Osteocyte (in vitro differentiated cells): ENCODE measurements at regions not wholly inside any gene's neighbourhood (a gene's known extent, or its start where the extent isn't known, plus 50 kb on each side); places are given as distances from the start of the nearest gene placed in this dataset.

Experiments
- DNase-seq: peaks from one replicate; pipeline ENCODE4 v3.0.0; 2021; ENCODE audit warnings: mixed read lengths; ENCODE audit not compliant: unreplicated experiment; ENCODE audit errors: extremely low spot score
- H3K27ac Mint-ChIP-seq: one replicate; pipeline ENCODE4 v1.8.0; 2021; ENCODE audit warnings: mild to moderate bottlenecking, mixed read lengths; ENCODE audit not compliant: unreplicated experiment
- H3K27me3 Mint-ChIP-seq: one replicate; pipeline ENCODE4 v1.8.0; 2021; ENCODE audit warnings: mixed read lengths; ENCODE audit not compliant: unreplicated experiment
- H3K36me3 Mint-ChIP-seq: one replicate; pipeline ENCODE4 v1.8.0; 2021; ENCODE audit warnings: mixed read lengths; ENCODE audit not compliant: unreplicated experiment
- H3K4me1 Mint-ChIP-seq: one replicate; pipeline ENCODE4 v1.8.0; 2021; ENCODE audit warnings: mixed read lengths; ENCODE audit not compliant: unreplicated experiment
- H3K4me3 Mint-ChIP-seq: one replicate; pipeline ENCODE4 v1.8.0; 2021; ENCODE audit warnings: mild to moderate bottlenecking, moderate library complexity, mixed read lengths; ENCODE audit not compliant: unreplicated experiment
- H3K9me3 Mint-ChIP-seq: one replicate; pipeline ENCODE4 v1.8.0; 2021; ENCODE audit warnings: mixed read lengths; ENCODE audit not compliant: unreplicated experiment
- TF ChIP-seq, protein P1 (sequence below): fragments of 200-600 bp; sonication (generic); IDR thresholded peaks from 2 replicates; pipeline ENCODE4 v1.5.0; 2021; ENCODE audit warnings: antibody characterized with exemption, mild to moderate bottlenecking, moderate library complexity

DNA sequence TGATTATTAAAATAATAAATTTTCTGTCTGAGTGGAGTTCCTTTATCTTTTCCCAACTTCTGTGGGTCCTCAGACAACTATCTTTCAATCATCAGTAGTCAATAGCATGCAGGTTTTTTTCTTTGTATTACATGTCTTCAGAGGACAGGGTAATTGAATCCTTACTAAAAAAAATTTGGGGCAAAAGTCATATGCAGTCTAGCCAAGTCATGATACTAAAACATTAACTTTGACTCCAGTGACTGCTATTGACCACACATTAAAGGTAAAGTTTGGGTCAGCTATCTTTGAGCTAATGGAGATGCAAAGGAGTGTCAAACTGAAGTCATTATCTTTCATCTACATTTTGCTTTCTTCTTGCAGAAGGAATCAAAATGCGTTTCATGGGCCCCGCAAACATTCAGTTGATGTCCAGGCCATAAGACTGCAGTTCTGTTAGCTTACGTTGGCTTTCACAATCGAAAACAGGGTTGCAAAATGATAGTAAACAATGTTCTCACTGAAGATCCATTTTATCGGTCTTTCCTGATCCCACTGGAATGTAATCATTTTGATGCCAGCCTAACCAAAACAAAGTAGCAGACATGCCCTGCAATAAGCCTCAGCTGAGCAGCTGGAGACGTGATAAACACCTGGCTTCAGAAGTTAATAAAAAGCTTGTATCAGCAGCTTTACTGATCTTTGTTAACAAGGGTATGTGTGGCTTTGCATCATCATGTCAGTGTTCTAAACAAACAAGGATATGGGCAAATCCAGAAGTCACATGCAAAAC, 186.1 kb upstream of the PRLR start:
- Mint-ChIP-seq H3K4me3 (no peak overlapping the region), H3K4me1 (no peaks in the 10 kb centered on the region), H3K36me3 (no peaks in the 10 kb centered on the region), H3K9me3 (no peaks in the 10 kb centered on the region), H3K27ac (no peak overlapping the region), H3K27me3 (peaks cover 2% of the 10 kb centered on the region)
- DNase-seq: no peak
- TF ChIP-seq, protein P1, sequence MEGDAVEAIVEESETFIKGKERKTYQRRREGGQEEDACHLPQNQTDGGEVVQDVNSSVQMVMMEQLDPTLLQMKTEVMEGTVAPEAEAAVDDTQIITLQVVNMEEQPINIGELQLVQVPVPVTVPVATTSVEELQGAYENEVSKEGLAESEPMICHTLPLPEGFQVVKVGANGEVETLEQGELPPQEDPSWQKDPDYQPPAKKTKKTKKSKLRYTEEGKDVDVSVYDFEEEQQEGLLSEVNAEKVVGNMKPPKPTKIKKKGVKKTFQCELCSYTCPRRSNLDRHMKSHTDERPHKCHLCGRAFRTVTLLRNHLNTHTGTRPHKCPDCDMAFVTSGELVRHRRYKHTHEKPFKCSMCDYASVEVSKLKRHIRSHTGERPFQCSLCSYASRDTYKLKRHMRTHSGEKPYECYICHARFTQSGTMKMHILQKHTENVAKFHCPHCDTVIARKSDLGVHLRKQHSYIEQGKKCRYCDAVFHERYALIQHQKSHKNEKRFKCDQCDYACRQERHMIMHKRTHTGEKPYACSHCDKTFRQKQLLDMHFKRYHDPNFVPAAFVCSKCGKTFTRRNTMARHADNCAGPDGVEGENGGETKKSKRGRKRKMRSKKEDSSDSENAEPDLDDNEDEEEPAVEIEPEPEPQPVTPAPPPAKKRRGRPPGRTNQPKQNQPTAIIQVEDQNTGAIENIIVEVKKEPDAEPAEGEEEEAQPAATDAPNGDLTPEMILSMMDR: no peak

DNA sequence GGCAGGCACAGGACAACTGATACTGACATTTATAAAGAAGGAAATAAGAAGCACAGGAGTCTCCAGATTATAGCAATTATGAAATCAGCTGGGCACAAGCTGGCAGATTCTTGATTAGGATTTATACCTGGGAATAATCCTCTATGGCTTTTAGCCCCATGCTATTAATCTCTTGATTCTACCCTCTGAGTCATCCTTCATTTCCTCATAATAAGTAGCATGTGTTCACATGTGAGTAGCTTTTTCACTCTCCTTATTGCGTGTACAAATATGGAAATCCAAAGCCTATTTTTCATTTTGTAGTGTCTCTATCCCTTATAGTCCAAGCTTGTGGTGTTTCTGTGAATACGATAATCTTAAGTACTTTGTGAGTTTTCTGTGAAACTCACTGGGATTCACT, 185.0 kb upstream of the PRLR start:
- TF ChIP-seq, protein P1: no peak
- Mint-ChIP-seq H3K27me3 (peaks cover 2% of the 10 kb centered on the region), H3K4me1 (no peaks in the 10 kb centered on the region), H3K36me3 (no peaks in the 10 kb centered on the region), H3K4me3 (no peak overlapping the region), H3K9me3 (no peaks in the 10 kb centered on the region), H3K27ac (no peak overlapping the region)
- no peak for DNase-seq

DNA sequence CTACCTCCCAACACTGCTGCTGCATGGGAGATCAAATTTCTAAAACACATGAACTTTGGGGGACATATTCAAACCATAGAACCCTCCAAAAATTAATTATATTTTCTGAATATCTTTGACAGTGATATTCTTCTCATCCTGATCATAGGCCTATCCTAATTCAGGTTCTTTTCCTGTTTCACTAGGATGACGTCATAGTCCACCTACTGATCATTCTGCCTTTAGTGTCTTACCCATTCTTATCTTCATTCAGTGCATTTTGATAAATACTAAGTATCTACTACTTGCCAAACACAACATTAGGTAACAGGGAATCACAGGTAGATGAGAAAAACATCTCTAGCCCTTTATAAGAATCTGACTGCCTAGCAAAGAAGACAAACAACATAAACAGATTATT, 179.1 kb upstream of the PRLR start:
- no peak overlapping the region for H3K4me3 Mint-ChIP-seq
- no peaks in the 10 kb centered on the region for H3K27me3 Mint-ChIP-seq
- H3K27ac Mint-ChIP-seq: no peak overlapping the region
- TF ChIP-seq, protein P1: no peak
- H3K4me1 Mint-ChIP-seq: no peaks in the 10 kb centered on the region
- no peaks in the 10 kb centered on the region for H3K9me3 Mint-ChIP-seq
- no peaks in the 10 kb centered on the region for H3K36me3 Mint-ChIP-seq
- no peak for DNase-seq

DNA sequence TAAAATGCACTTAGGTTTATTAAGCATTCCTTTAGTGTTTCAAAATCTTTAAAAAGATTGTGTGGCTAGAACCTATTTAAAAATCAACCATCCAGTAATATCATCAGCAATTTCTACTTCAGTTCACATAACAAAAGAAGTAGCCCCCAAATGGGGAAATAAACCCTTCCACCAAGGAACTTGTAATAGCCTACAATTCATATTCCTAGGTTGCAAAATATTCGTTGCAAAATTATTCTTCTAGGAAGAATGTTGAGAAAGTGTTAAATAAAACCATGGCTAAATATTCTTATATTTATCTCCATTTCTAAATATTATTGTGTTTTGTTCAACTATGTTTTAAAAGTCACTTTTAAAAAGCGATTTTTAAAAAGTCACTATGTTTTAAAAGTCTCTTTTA, 177.9 kb upstream of the PRLR start:
- Mint-ChIP-seq H3K27ac (no peak overlapping the region), H3K4me3 (no peak overlapping the region), H3K36me3 (no peaks in the 10 kb centered on the region), H3K27me3 (no peaks in the 10 kb centered on the region), H3K4me1 (no peaks in the 10 kb centered on the region), H3K9me3 (no peaks in the 10 kb centered on the region)
- TF ChIP-seq, protein P1: no peak
- no peak for DNase-seq

DNA sequence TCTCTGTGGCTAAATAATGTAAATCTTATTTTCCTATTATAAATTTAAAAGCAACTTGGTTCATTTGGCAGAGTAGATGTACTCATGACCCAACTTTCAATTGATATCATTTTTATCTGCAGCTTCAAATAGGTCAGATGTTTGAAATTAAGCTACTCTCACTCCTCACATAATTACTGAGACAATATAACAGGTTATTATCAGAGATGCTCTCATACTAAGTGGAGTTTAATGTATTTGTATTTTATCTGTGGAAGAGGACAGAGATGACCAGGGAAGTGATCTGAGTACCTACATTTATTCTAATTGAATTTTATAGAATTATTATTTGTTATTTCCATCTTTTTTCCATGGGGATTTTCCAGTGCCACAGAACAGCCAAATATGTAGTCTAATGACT, 177.4 kb upstream of the PRLR start:
- Mint-ChIP-seq H3K27me3 (no peaks in the 10 kb centered on the region), H3K9me3 (no peaks in the 10 kb centered on the region), H3K36me3 (no peaks in the 10 kb centered on the region), H3K4me1 (no peaks in the 10 kb centered on the region), H3K4me3 (no peak overlapping the region), H3K27ac (no peak overlapping the region)
- TF ChIP-seq, protein P1: no peak
- no peak for DNase-seq
